Trophoblast cell (in vitro differentiated cells and primary cell): ENCODE measurements at regions not wholly inside any gene's neighbourhood (a gene's known extent, or its start where the extent isn't known, plus 50 kb on each side); places are given as distances from the start of the nearest gene placed in this dataset.
A peak's percentile ranks its signal among the peaks of the same experiment; 100 is the strongest.

ENCODE experiments used
- DNase-seq, 2 donors: peaks; one replicate each; pipeline ENCODE4 v3.0.0-alpha.2; 2016
- H2AFZ ChIP-seq: 2 replicates; pipeline ENCODE4 v1.6.1; 2013; ENCODE audit warnings: low read length, moderate library complexity, mild to moderate bottlenecking; ENCODE audit not compliant: insufficient read depth, poor library complexity
- H2AK5ac ChIP-seq: 2 replicates; pipeline ENCODE4 v1.6.1; 2013; ENCODE audit warnings: mild to moderate bottlenecking, low read length
- H2BK120ac ChIP-seq: 2 replicates; pipeline ENCODE4 v1.6.1; 2013; ENCODE audit warnings: low read length, mild to moderate bottlenecking, moderate library complexity; ENCODE audit not compliant: insufficient read depth, poor library complexity
- H2BK12ac ChIP-seq: 2 replicates; pipeline ENCODE4 v1.6.1; 2013; ENCODE audit warnings: mild to moderate bottlenecking, low read length, moderate library complexity
- H2BK5ac ChIP-seq: 2 replicates; pipeline ENCODE4 v1.6.1; 2013; ENCODE audit warnings: low read length, low read depth, moderate library complexity, mild to moderate bottlenecking; ENCODE audit not compliant: poor library complexity
- H3K14ac ChIP-seq: 2 replicates; pipeline ENCODE4 v1.6.1; 2013; ENCODE audit warnings: mild to moderate bottlenecking, low read length
- H3K18ac ChIP-seq: 2 replicates; pipeline ENCODE4 v1.6.1; 2013; ENCODE audit warnings: mild to moderate bottlenecking, low read length
- H3K23ac ChIP-seq: 2 replicates; pipeline ENCODE4 v1.6.1; 2013; ENCODE audit warnings: low read length
- H3K27ac ChIP-seq: 2 replicates; pipeline ENCODE4 v1.5.1; 2013; ENCODE audit warnings: low read depth, mild to moderate bottlenecking, inconsistent platforms, low read length, moderate library complexity
- H3K27me3 ChIP-seq: 2 replicates; pipeline ENCODE4 v1.6.1; 2013; ENCODE audit warnings: inconsistent platforms, mild to moderate bottlenecking, low read length, moderate library complexity; ENCODE audit not compliant: insufficient read depth
- H3K36me3 ChIP-seq, 2 experiments: 1 replicate in 1 of 2; 2 replicates in 1 of 2; pipeline ENCODE4 v1.6.1; 2013; ENCODE audit warnings: low read length in 2 of 2, mild to moderate bottlenecking in 2 of 2, moderate library complexity in 1 of 2; ENCODE audit not compliant: insufficient read depth in 2 of 2, control insufficient read depth in 1 of 2
- H3K4ac ChIP-seq: 2 replicates; pipeline ENCODE4 v1.6.1; 2013; ENCODE audit warnings: low read depth, mild to moderate bottlenecking, low read length, moderate library complexity
- H3K4me1 ChIP-seq, 2 experiments: 1 replicate in 1 of 2; 2 replicates in 1 of 2; pipeline ENCODE4 v1.6.1; 2013; ENCODE audit warnings: low read length in 2 of 2, mild to moderate bottlenecking in 2 of 2, moderate library complexity in 1 of 2; ENCODE audit not compliant: insufficient read depth in 2 of 2, control insufficient read depth in 1 of 2
- H3K4me2 ChIP-seq: 2 replicates; pipeline ENCODE4 v1.6.1; 2013; ENCODE audit warnings: inconsistent platforms, mild to moderate bottlenecking, low read length, moderate library complexity
- H3K4me3 ChIP-seq: 2 replicates; pipeline ENCODE4 v1.5.1; 2013; ENCODE audit warnings: mild to moderate bottlenecking, low read depth, low read length, inconsistent platforms
- H3K79me1 ChIP-seq: one replicate; pipeline ENCODE4 v1.6.1; 2013; ENCODE audit warnings: low read length
- H3K79me2 ChIP-seq: 2 replicates; pipeline ENCODE4 v1.6.1; 2013; ENCODE audit warnings: low read length, mild to moderate bottlenecking; ENCODE audit not compliant: control insufficient read depth, insufficient read depth, poor library complexity
- H3K9ac ChIP-seq: 2 replicates; pipeline ENCODE4 v1.6.1; 2013; ENCODE audit warnings: mild to moderate bottlenecking, low read length
- H3K9me3 ChIP-seq: 2 replicates; pipeline ENCODE4 v1.6.1; 2013; ENCODE audit warnings: low read depth, mild to moderate bottlenecking, control low read depth, inconsistent platforms, low read length; ENCODE audit not compliant: insufficient read depth
- H4K12ac ChIP-seq: 2 replicates; pipeline ENCODE4 v1.6.1; 2013; ENCODE audit warnings: low read depth, mild to moderate bottlenecking, low read length, moderate library complexity
- H4K8ac ChIP-seq: 2 replicates; pipeline ENCODE4 v1.6.1; 2013; ENCODE audit warnings: low read depth, mild to moderate bottlenecking, low read length, moderate library complexity
- H4K91ac ChIP-seq: one replicate; pipeline ENCODE4 v1.6.1; 2013; ENCODE audit warnings: low read depth, mild to moderate bottlenecking, low read length, moderate library complexity
- WGBS: extraction: QIAGEN DNeasy Blood & Tissue Kit; methylation state at CpG from one replicate; pipeline ENCODE4 v1.1.7; 2013; ENCODE audit warnings: missing lambda C conversion rate; ENCODE audit not compliant: insufficient read length, insufficient coverage; ENCODE audit errors: extremely low coverage; 5-methylcytosine and 5-hydroxymethylcytosine counted together

DNA sequence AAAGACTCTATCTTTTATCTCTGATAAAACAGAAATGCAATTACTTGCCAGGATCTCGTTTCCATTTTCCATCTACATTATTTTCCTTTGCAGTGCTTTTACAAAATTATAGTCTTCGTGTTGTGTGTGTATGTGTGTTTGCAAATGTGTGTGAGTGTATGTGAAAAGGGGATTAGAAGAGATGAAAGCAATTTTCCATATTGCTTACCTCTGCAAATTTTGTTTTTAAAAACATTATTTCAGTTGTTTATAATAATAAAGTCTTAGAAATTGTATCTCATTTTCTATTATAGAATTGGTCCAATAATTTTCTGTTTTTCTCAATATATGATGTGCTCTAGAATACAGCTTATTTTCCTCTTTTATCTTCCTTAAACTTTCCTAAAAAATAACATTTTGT, 421.3 kb upstream of the ANKRD30A start:
- no peak overlapping the region for H4K91ac ChIP-seq
- H2BK5ac ChIP-seq, result no peak overlapping the region
- H3K9ac ChIP-seq, result no peak overlapping the region
- no peaks in the 10 kb centered on the region for H3K36me3 ChIP-seq
- no peaks in the 10 kb centered on the region for H3K4me1 ChIP-seq
- no peak overlapping the region for H3K27ac ChIP-seq
- H3K4me2 ChIP-seq, result no peak overlapping the region
- H3K18ac ChIP-seq, result no peak overlapping the region
- no CpG with 5 or more reads among the region's 2 CpGs for WGBS
- H3K79me1 ChIP-seq, result no peaks in the 10 kb centered on the region
- no peak overlapping the region for H3K23ac ChIP-seq
- no peak overlapping the region for H4K8ac ChIP-seq
- H2AK5ac ChIP-seq, result no peak overlapping the region
- no peak overlapping the region for H3K4me3 ChIP-seq
- no peak overlapping the region for H3K4ac ChIP-seq
- H4K12ac ChIP-seq, result no peak overlapping the region
- no peak overlapping the region for H2BK120ac ChIP-seq
- no peak overlapping the region for H2AFZ ChIP-seq
- DNase-seq, result no peak
- H2BK12ac ChIP-seq, result no peak overlapping the region
- no peaks in the 10 kb centered on the region for H3K27me3 ChIP-seq
- no peaks in the 10 kb centered on the region for H3K79me2 ChIP-seq
- H3K14ac ChIP-seq, result no peak overlapping the region
- no peaks in the 10 kb centered on the region for H3K9me3 ChIP-seq

DNA sequence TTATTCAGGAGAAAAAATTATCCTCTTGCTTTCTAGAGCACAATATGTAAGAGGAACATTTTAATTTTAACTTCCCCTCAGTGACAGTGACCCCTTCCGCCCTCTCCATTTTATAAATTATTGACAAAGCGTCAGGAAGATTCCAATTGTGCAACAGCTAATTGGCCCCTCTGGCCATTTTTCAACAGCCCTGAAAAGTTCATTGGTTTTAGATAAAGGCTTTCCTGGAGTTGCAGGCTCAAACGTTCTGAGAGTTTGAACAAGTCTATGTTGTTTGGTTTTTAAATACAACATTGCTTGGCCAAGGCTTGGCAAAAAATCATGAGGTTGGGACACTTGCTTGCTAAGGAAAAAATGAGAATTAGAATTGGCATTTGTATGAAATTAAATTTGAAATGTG, 422.2 kb upstream of the ANKRD30A start:
- Histone ChIP-seq H4K91ac (no peak overlapping the region), H2BK12ac (no peak overlapping the region), H3K14ac (no peak overlapping the region), H3K79me1 (no peaks in the 10 kb centered on the region), H4K12ac (no peak overlapping the region), H3K9me3 (no peaks in the 10 kb centered on the region), H3K4ac (no peak overlapping the region), H2AFZ (no peak overlapping the region), H3K79me2 (no peaks in the 10 kb centered on the region), H3K27ac (no peak overlapping the region), H3K4me1 (no peaks in the 10 kb centered on the region), H3K23ac (no peak overlapping the region), H4K8ac (no peak overlapping the region), H3K18ac (no peak overlapping the region), H3K9ac (no peak overlapping the region), H3K4me2 (no peak overlapping the region), H2BK5ac (no peak overlapping the region), H3K4me3 (no peak overlapping the region), H2BK120ac (no peak overlapping the region), H3K27me3 (no peaks in the 10 kb centered on the region), H2AK5ac (no peak overlapping the region), H3K36me3 (no peaks in the 10 kb centered on the region)
- DNase-seq, result peak in 1 of 2 donors; percentile 31
- WGBS, result no CpG with 5 or more reads among the region's 3 CpGs

GRCh38 chr10:36700123-36700522, 425.3 kb upstream of the ANKRD30A start:
- Histone ChIP-seq H3K4me2 (no peak overlapping the region), H4K91ac (no peak overlapping the region), H2BK12ac (no peak overlapping the region), H3K9ac (no peak overlapping the region), H2BK5ac (no peak overlapping the region), H2BK120ac (no peak overlapping the region), H3K79me1 (no peaks in the 10 kb centered on the region), H3K18ac (no peak overlapping the region), H3K79me2 (no peaks in the 10 kb centered on the region), H3K23ac (no peak overlapping the region), H4K12ac (no peak overlapping the region), H3K4me1 (no peaks in the 10 kb centered on the region), H3K14ac (no peak overlapping the region), H2AFZ (no peak overlapping the region), H3K27ac (no peak overlapping the region), H2AK5ac (no peak overlapping the region), H4K8ac (no peak overlapping the region), H3K27me3 (no peaks in the 10 kb centered on the region), H3K4ac (no peak overlapping the region), H3K36me3 (no peaks in the 10 kb centered on the region), H3K4me3 (no peak overlapping the region), H3K9me3 (no peaks in the 10 kb centered on the region)
- no CpG with 5 or more reads among the region's 1 CpG for WGBS
- no peak for DNase-seq

GRCh38 chr10:36692759-36693158, 432.6 kb upstream of the ANKRD30A start:
- Histone ChIP-seq H4K91ac (no peak overlapping the region), H4K8ac (no peak overlapping the region), H2BK120ac (no peak overlapping the region), H3K4ac (no peak overlapping the region), H3K4me3 (no peak overlapping the region), H2BK12ac (no peak overlapping the region), H3K27ac (no peak overlapping the region), H4K12ac (no peak overlapping the region), H3K36me3 (no peaks in the 10 kb centered on the region), H3K79me2 (no peaks in the 10 kb centered on the region), H3K9ac (no peak overlapping the region), H3K4me2 (no peak overlapping the region), H2AFZ (no peak overlapping the region), H2AK5ac (no peak overlapping the region), H3K4me1 (no peaks in the 10 kb centered on the region), H3K14ac (no peak overlapping the region), H3K18ac (no peak overlapping the region), H3K9me3 (no peaks in the 10 kb centered on the region), H3K23ac (no peak overlapping the region), H3K79me1 (no peaks in the 10 kb centered on the region), H3K27me3 (no peaks in the 10 kb centered on the region), H2BK5ac (no peak overlapping the region)
- no peak for DNase-seq
- WGBS, result no CpG with 5 or more reads among the region's 10 CpGs
